ENCODE measurements at regions not wholly inside any gene's neighbourhood (a gene's known extent, or its start where the extent isn't known, plus 50 kb on each side); places are given as distances from the start of the nearest gene placed in this dataset.

DNA sequence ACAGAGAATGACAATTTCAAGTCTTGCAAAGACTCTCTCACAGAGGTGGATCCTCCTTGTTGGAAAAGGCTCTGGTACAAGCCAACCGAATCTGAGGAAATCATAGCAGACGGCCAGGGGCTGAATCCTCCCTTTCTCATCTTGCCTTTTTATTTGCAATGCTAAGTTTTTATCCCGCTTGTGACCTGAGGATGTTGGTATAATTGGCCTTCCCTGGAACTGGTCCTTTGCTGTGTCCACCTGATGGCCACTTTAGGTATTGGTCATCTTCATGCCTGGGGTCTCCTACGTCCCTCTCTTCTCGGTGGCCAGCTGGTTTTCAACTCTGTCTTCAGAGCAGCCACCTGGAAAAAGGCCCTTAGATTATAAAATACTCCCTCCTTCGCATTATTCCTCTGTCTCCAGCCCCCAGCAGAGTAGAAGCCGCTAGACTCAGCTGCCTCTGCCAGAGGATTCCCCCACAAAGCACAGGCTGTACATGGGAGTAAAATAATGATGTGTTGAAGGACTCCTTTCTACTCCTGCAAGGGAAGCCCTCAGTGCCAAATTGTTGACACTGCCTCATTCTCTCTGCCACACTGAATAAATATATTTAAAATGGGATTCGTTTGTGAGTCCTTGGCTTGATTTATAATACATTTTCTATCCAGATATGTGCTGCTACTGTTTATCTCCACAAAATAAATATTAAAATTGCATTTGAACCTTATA lies 208.9 kb upstream of the CFAP20DC start:
- TF ChIP-seq CTCF (IDR thresholded peaks at IDR 0.05) (no peak), EP300 (IDR thresholded peaks at IDR 0.05) (no peak), POLR2A (IDR thresholded peaks at IDR 0.05) (no peak), POLR2AphosphoS5 (IDR thresholded peaks at IDR 0.05) (no peak)
